ENCODE measurements at regions not wholly inside any gene's neighbourhood (a gene's known extent, or its start where the extent isn't known, plus 50 kb on each side); places are given as distances from the start of the nearest gene placed in this dataset.

DNA sequence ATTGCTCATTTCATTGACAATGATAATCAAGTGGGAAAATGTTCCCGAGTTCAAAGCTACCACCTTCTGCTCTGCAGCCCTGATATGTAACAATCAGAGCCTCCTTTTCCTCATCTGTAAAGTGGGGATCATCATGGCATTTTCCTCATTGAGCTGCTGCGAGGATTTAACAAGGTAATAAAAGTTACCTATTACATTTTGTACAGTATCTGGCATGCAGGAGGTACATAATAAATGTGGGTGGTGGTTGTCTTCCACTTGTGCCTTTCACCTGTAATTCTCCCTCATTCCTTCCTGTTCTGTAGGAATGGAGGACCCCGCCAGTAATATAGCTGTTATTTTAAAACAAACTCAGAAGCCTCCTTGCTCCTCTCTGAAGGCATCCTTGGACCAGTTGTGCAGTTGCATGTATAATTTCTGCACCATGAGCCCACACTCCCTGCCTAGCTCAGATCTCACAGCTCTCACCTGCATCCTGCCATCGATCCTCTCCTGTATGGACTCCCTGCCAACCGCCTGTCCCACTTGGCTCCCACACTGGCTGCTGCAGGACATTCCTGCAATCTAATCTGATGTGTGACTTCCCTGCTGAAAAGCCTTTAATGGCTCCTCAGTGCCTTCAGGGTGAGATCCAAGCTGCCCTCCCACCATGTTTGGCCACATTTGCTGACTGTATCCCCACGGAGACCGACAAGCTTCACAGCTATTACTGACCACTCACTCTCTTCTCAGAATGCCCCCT is 350.4 kb downstream of the EN1 start:
- DNase-seq: no peak

GRCh38 chr2:118496467-118496866 is 351.0 kb downstream of the EN1 start:
- no peak for DNase-seq

GRCh38 chr2:118495290-118495689 is 352.2 kb downstream of the EN1 start:
- DNase-seq: no peak

GRCh38 chr2:118493213-118493612 is 354.2 kb downstream of the EN1 start:
- no peak for DNase-seq

DNA sequence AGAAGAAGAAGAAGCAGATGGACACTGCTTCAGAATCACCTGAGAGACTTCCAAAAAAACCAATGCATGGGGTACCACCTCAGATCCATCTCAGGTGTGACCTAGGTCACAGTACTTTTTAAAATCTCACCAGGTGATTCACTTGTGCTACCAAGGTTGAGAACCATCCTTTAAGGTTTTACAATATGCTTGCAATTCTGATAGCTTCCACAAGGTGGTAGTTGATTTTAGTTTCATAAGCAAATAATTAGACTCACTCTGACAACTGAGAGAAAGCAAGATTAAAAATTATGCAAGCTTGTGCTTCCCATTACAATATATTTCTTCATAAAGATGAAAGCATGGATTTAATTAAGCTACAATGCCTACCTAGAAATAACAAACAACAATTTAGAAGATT is 355.1 kb downstream of the EN1 start:
- no peak for DNase-seq

DNA sequence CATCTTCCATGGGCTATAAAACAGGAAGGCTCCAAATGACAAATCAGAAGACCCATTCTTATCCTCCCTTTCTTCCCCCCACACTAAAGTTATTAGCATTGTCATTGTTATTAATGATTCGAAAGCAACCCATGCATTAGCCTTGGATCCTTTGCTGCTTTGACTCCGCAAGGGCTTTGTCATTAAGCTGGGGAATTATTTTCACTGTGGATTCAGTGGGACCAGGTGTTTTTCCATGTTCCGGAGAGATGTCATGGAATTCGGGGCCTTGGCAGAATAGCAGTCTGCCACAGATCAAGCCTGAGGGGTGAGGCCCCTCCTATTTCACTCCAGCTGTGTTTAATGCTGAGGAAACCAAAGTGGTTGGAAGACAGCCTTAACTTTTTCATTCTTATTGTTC is 357.1 kb downstream of the EN1 start:
- DNase-seq: no peak

- DNase-seq: no peak
These were observed 357.6 kb downstream of the EN1 start for GRCh38 chr2:118489712-118490299.

DNA sequence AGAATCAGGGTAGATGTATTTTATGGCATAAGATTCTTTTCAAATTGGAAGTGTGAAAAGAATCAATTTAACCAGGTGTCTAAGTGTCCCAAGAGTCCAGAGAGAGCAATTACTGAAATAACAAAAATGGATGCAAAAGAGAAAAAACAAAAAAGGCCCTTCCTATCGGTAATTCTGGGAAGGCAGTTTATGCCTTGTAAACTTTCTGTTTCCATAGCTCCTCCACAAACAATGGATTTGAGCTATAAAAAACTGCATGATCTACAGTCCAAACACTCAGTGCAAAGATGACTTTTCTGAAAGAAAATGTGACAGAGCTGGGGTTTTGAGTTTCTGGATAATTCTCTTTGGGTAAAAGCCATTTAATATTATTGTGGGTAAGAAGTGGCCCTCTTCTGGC is 366.1 kb downstream of the EN1 start:
- DNase-seq: no peak

DNA sequence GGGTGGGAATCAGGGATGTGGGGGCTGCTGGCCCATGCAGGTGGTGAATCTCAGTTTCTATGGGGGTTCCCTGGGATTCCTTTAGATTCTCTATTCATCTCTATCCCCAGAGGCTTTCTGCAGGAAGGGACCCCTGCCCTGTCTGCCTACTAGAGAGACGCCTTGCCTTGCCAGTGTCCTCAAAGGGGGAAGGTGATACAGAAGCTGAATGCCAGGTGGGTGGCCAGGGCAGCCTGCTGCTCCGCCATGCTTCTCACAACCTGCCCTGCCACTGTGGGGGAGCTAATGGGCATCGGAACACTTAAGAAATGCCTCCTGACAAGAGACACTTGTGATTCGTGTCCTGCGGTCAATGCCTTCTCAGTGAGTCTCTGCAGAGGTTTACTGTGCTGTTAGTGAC is 368.4 kb downstream of the EN1 start:
- DNase-seq: no peak

- no peak for DNase-seq
These were observed 370.2 kb downstream of the EN1 start for GRCh38 chr2:118477111-118477862.

DNA sequence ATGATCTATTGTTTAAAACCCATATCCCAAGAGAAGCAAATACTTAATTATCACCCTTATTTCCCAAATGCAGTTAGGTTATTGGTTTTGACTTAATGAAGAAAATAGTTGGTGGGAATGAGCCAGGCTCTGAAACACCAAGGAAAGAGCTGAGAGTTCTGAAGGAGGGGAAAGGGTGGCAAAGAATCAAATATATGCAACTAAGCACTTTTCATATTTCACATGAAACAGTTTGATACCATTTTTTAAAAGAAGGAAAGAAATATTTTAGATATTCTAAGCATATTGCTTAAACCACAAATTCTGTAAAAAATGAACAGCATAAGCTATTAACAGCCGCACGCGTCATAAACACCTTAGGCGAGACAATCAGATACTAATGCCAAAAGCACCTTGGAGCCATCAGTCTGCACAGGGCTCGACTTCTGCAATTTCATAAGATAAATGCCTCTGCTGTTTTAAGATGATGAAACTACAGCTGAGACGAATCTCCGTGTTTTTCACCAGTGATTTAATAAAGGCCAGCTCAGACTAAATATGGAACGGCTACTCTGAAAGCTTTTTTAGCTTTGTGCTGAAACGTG is 371.7 kb downstream of the EN1 start:
- no peak for DNase-seq

- DNase-seq: no peak
These were observed 372.9 kb downstream of the EN1 start for GRCh38 chr2:118474541-118474920.

DNA sequence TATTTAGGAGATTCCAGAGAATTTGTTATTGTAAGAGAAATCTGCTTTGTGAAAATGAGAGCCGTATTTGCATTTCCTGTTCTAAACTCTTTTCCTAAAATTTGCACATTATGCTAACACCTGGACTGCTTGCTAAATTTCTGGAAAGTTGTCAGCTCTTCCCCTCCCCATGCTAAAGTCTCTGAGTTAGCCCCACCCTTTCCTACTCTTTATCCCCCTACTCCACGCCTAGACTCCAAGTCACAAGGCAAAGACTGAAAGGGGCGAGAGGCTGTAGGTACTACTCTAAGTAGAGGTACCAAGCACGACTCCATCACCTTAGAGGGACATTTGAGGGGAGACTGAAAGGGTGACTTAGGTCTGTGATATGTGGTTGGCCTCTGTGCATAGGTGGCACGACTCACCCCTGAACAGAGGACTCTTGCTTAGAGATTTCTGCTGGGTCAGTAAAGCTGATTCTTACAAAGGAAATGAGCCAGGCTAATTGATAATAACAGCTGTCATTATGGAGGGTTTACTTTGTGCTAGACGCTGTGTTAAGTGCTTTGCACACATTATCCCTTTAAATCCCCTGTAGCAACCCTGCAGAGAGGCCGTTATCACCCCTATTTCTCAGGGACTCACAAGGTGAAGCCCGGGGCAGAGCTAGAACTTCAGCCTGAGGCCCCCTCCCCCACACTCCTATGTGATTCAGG is 373.5 kb downstream of the EN1 start:
- DNase-seq: no peak

- DNase-seq: no peak
These were observed 374.2 kb downstream of the EN1 start for GRCh38 chr2:118473241-118473640.

- DNase-seq: no peak
These were observed 377.2 kb downstream of the EN1 start for GRCh38 chr2:118470297-118470696.

- DNase-seq: no peak
These were observed 378.3 kb downstream of the EN1 start for GRCh38 chr2:118469103-118469502.

DNA sequence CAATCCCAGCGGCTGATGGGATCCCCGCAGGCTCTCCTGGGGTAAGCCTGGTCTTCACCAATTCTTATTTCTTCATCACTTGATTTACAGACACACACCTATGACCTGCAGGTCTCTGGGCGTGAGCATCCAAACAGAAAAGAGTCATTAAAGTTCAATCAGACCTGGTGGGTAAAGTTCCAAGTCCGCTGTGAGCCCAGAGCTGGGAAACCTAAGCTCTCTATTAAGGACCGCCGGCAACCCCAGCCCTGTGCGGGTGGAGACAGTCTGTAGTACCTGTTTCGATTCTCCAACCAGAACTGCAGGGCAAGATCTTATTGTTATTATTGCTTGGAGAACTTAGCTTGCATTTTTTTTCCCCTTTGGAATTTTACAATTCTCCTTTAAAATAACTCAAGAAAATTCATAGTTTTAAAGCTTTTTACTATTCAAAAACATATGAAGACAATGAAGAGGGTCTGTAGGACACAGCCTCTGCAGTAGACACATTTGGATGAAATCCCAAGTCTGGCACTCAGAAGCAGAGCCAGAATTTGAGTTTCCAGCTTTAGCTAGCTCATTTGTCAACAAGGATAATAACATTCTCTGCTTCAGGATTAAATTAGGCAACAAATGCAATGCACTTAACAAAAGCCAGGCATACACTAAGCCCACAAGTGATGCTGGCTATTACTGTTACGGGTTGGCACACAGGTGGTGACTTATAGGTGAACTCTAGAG is 376.4 kb downstream of the INSIG2 start:
- no peak for DNase-seq

DNA sequence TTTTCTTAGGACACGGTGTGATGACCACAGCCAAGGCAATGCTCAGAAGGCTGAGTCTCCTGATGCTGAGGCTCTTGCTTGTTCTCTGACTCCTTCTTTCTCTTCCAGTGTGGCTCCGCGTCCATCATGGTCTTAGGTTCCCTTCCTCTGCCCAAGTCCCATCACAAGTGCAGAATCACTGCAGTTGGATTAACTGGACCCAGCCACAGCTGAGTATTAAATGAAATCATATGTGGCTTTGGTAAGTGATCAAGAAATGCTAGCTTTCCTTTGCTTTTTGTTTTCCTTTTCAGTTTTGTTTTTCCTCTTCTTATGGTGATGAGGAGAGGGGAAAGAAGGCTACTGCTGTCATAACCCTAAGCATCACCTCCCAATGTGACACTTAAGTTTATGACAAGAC is 375.8 kb downstream of the INSIG2 start:
- DNase-seq: no peak

- DNase-seq: no peak
These were observed 372.2 kb downstream of the INSIG2 start for GRCh38 chr2:118460425-118460824.

GRCh38 chr2:118459426-118459825 is 371.2 kb downstream of the INSIG2 start:
- DNase-seq: no peak

GRCh38 chr2:118457951-118458350 is 369.7 kb downstream of the INSIG2 start:
- no peak for DNase-seq

DNA sequence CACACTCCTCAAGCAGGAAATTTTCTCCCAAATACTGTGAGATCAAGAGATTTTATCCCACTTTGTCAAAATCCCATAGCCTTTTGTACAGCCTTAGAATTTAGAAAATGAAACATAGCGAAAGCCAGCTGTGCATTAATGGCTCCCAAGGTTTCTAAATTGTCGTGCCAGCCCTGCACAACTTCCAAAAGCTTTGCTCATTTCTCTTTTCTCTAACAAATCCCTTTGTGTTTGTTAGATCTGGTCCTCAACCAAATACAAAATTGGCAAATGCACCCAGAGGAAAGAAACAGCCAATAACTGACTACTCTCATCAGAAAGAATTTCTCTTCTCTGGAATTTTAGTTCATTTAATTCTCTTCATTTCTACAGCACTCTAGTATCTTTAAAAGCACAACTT is 361.1 kb downstream of the INSIG2 start:
- DNase-seq: no peak

DNA sequence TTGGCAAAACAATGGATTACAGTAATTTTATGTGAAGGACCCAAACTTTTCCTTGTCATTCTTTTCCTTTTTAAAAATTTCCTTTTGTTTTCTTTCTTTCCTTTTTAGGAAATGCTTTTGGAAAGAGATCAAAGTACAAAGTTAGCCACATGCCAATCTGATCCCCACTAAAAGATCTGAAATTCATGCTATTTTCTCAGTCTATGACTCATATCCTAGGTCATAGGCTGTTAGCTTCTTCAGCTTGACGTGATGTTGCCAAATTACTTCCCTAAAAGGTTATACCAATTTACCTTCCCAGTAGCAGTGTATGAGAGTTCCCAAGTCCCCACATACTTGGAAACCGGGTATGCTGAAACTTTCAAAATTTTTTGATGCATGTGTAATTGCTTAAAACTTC is 355.3 kb downstream of the INSIG2 start:
- no peak for DNase-seq
